WTC11 (cell line): ENCODE measurements at regions not wholly inside any gene's neighbourhood (a gene's known extent, or its start where the extent isn't known, plus 50 kb on each side); places are given as distances from the start of the nearest gene placed in this dataset.

Experiments
- AFF4 ChIP-seq: sonication (generic); formaldehyde crosslinking; IDR thresholded peaks from 2 replicates; pipeline ENCODE4 v1.8.1; 2023; ENCODE audit warnings: mild to moderate bottlenecking, missing genetic modification reagents, borderline replicate concordance
- ATF3 ChIP-seq: sonication (generic); formaldehyde crosslinking; conservative IDR thresholded peaks from 2 replicates; pipeline ENCODE4 v1.8.1; 2022; ENCODE audit warnings: mild to moderate bottlenecking, missing genetic modification reagents
- ATF6 ChIP-seq: sonication (generic); formaldehyde crosslinking; IDR thresholded peaks from 2 replicates; pipeline ENCODE4 v1.8.1; 2023; ENCODE audit warnings: mild to moderate bottlenecking, missing genetic modification reagents
- CREB1 ChIP-seq: sonication (generic); formaldehyde crosslinking; IDR thresholded peaks from 2 replicates; pipeline ENCODE4 v1.8.0; 2023; ENCODE audit warnings: mild to moderate bottlenecking, missing genetic modification reagents
- CREM ChIP-seq: sonication (generic); formaldehyde crosslinking; IDR thresholded peaks from 2 replicates; pipeline ENCODE4 v1.8.1; 2022; ENCODE audit warnings: mild to moderate bottlenecking, missing genetic modification reagents, moderate library complexity
- CTCF ChIP-seq: fragments of 200-600 bp; IDR thresholded peaks from 2 replicates; pipeline ENCODE4 v1.8.0; 2022; ENCODE audit warnings: antibody characterized with exemption
- ETV6 ChIP-seq: sonication (generic); formaldehyde crosslinking; IDR thresholded peaks from 2 replicates; pipeline ENCODE4 v1.8.1; 2022; ENCODE audit warnings: mild to moderate bottlenecking, missing genetic modification reagents
- NFE2L1 ChIP-seq: sonication (generic); formaldehyde crosslinking; IDR thresholded peaks from 2 replicates; pipeline ENCODE4 v1.8.1; 2023; ENCODE audit warnings: missing genetic modification reagents
- TEAD4 ChIP-seq: sonication (generic); formaldehyde crosslinking; IDR thresholded peaks from 2 replicates; pipeline ENCODE4 v1.8.0; 2022; ENCODE audit warnings: mild to moderate bottlenecking, missing genetic modification reagents
- USF2 ChIP-seq: sonication (generic); formaldehyde crosslinking; IDR thresholded peaks from 2 replicates; pipeline ENCODE4 v1.8.1; 2023; ENCODE audit warnings: mild to moderate bottlenecking, missing genetic modification reagents, moderate library complexity
- TF ChIP-seq, protein P1 (sequence below): sonication (generic); formaldehyde crosslinking; IDR thresholded peaks from 2 replicates; pipeline ENCODE4 v1.8.0; 2023; ENCODE audit warnings: missing genetic modification reagents, mild to moderate bottlenecking, borderline replicate concordance

DNA sequence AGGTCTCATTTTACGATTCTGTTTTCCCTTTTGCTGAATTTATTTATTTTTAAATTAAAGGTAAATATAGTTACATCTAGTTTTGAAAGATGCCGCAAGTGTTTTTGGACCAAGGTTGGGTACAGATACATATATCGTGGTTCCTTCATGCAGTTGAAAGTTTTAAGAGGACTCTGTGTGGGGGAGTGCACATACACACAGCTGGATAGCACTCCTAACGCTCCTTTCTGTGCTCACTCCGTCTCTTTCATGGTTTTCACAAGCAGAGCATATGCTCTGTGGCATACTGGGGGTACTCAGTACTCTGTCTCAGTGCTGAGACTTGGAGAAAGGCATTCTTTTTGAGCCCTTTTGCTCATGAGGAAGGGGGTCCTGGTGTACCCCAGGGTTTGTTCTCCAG is 307.5 kb downstream of the DOCK8 start:
- TF ChIP-seq ETV6 (no peak), ATF3 (CRISPR knock-in tag) (no peak), CREM (CRISPR knock-in tag) (no peak), CREB1 (no peak), CTCF (no peak), TEAD4 (CRISPR knock-in tag) (no peak), NFE2L1 (CRISPR knock-in tag) (no peak), USF2 (CRISPR knock-in tag) (no peak), AFF4 (no peak), ATF6 (CRISPR knock-in tag) (no peak)
- TF ChIP-seq, protein P1, sequence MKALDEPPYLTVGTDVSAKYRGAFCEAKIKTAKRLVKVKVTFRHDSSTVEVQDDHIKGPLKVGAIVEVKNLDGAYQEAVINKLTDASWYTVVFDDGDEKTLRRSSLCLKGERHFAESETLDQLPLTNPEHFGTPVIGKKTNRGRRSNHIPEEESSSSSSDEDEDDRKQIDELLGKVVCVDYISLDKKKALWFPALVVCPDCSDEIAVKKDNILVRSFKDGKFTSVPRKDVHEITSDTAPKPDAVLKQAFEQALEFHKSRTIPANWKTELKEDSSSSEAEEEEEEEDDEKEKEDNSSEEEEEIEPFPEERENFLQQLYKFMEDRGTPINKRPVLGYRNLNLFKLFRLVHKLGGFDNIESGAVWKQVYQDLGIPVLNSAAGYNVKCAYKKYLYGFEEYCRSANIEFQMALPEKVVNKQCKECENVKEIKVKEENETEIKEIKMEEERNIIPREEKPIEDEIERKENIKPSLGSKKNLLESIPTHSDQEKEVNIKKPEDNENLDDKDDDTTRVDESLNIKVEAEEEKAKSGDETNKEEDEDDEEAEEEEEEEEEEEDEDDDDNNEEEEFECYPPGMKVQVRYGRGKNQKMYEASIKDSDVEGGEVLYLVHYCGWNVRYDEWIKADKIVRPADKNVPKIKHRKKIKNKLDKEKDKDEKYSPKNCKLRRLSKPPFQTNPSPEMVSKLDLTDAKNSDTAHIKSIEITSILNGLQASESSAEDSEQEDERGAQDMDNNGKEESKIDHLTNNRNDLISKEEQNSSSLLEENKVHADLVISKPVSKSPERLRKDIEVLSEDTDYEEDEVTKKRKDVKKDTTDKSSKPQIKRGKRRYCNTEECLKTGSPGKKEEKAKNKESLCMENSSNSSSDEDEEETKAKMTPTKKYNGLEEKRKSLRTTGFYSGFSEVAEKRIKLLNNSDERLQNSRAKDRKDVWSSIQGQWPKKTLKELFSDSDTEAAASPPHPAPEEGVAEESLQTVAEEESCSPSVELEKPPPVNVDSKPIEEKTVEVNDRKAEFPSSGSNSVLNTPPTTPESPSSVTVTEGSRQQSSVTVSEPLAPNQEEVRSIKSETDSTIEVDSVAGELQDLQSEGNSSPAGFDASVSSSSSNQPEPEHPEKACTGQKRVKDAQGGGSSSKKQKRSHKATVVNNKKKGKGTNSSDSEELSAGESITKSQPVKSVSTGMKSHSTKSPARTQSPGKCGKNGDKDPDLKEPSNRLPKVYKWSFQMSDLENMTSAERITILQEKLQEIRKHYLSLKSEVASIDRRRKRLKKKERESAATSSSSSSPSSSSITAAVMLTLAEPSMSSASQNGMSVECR (CRISPR knock-in tag), result no peak
